Gastrocnemius medialis (tissue), 4 donors: ENCODE measurements at regions not wholly inside any gene's neighbourhood (a gene's known extent, or its start where the extent isn't known, plus 50 kb on each side); places are given as distances from the start of the nearest gene placed in this dataset.

Experiments used
- ATAC-seq, 2 donors: fragments of 150-250 bp; one replicate each; pipeline ENCODE4 v1.9.1; 2016
- DNase-seq, 2 donors: peaks; one replicate each; pipeline ENCODE4 v3.0.0-alpha.2; 2019
- H3K27ac ChIP-seq, 4 donors: fragments of 200-600 bp; sonication (generic); 1 replicate in 1 of 4; 2 replicates in 3 of 4; pipeline ENCODE4 v1.5.1; 2016 to 2018; ENCODE audit warnings: mild to moderate bottlenecking in 2 of 4, moderate library complexity in 1 of 4
- H3K27me3 ChIP-seq, 3 donors: fragments of 200-600 bp; sonication (generic) in 2 of 3; 1 replicate in 1 of 3; 2 replicates in 2 of 3; pipeline versions ENCODE4 v1.5.1 to v1.6.0; 2016 to 2019; ENCODE audit warnings: mild to moderate bottlenecking in 1 of 3, moderate library complexity in 1 of 3
- H3K36me3 ChIP-seq, 2 donors: fragments of 200-600 bp; sonication (generic) in 1 of 2; one replicate each; pipeline ENCODE4 v1.5.1; 2017 to 2018
- H3K4me1 ChIP-seq, 2 donors: fragments of 200-600 bp; sonication (generic) in 1 of 2; one replicate each; pipeline ENCODE4 v1.5.1; 2016 to 2017; ENCODE audit warnings: mild to moderate bottlenecking in 2 of 2
- H3K4me3 ChIP-seq, 4 donors: fragments of 200-600 bp; sonication (generic) in 3 of 4; 1 replicate in 1 of 4; 2 replicates in 3 of 4; pipeline ENCODE4 v1.5.1; 2016 to 2019; ENCODE audit warnings: mild to moderate bottlenecking in 2 of 4
- H3K9me3 ChIP-seq, 3 donors: fragments of 200-600 bp; sonication (generic) in 2 of 3; 1 replicate in 1 of 3; 2 replicates in 2 of 3; pipeline ENCODE4 v1.5.1; 2016 to 2019
- CTCF ChIP-seq, 5 experiments: fragments of 450-650 bp in 3 of 5; fragments of 200-600 bp in 2 of 5; sonication (generic) in 2 of 5; IDR thresholded peaks in 4 of 5; conservative IDR thresholded peaks in 1 of 5; 1 replicate in 4 of 5; 2 replicates in 1 of 5; pipeline ENCODE4 v1.5.1; 2016 to 2019; ENCODE audit warnings: antibody characterized with exemption in 5 of 5, mild to moderate bottlenecking in 3 of 5, moderate library complexity in 3 of 5
- POLR2A ChIP-seq, 2 donors: fragments of 450-650 bp; IDR thresholded peaks; one replicate each; pipeline ENCODE4 v1.6.1; 2017; ENCODE audit warnings: antibody characterized with exemption in 2 of 2, mild to moderate bottlenecking in 2 of 2, moderate library complexity in 2 of 2
- in situ Hi-C, 4 donors: fragments of 200-750 bp; cut with MboI; loops; one replicate each; pipeline versions ENCODE4 v1.15.0 to v1.8.0; 2017; ENCODE audit warnings: low sequenced_read_pairs in 4 of 4
- intact Hi-C: fragments of 100-400 bp; cut with DNase I; formaldehyde crosslinking; loops from one replicate; pipeline ENCODE4 v1.15.1; 2023; ENCODE audit warnings: low total_unique reads

GRCh38 chr3:159859424-159859823, 129.2 kb upstream of the IL12A start:
- no peaks in the 10 kb centered on the region for H3K9me3 ChIP-seq
- TF ChIP-seq POLR2A (IDR thresholded peaks at IDR 0.05) (no peak), CTCF (IDR thresholded peaks at IDR 0.05 in 4 of 5, conservative IDR thresholded peaks at IDR 0.05 in 1 of 5) (no peak)
- DNase-seq (no peak), ATAC-seq (no peak)
- H3K4me3 ChIP-seq: peak overlapping the region in 1 of 4 donors; percentile 10
- peak overlapping the region; percentile 86 to 97 (median 92) for H3K27ac ChIP-seq
- H3K27me3 ChIP-seq: no peaks in the 10 kb centered on the region
- H3K36me3 ChIP-seq: no peaks in the 10 kb centered on the region
- H3K4me1 ChIP-seq: peaks cover 94% of the 10 kb centered on the region in 2 donors
- intact Hi-C loops: loop anchor here (2.0 to 10.0 kb wide), 5 partner anchors 13 to 1015 kb away; partner anchors contain the start of genes KPNA4 and PPM1L
- in situ Hi-C loops: no loop called here

GRCh38 chr3:159859836-159860235, 128.8 kb upstream of the IL12A start:
- H3K27me3 ChIP-seq: no peaks in the 10 kb centered on the region
- DNase-seq (no peak), ATAC-seq (no peak)
- no peak for TF ChIP-seq POLR2A (IDR thresholded peaks at IDR 0.05)
- TF ChIP-seq CTCF (IDR thresholded peaks at IDR 0.05 in 4 of 5, conservative IDR thresholded peaks at IDR 0.05 in 1 of 5): no peak
- H3K4me3 ChIP-seq: peak overlapping the region in 1 of 4 donors; percentile 10
- no peaks in the 10 kb centered on the region for H3K9me3 ChIP-seq
- in situ Hi-C loops (no loop called here), intact Hi-C loops (loop anchor here (2.0 to 10.0 kb wide), 5 partner anchors 13 to 1015 kb away; partner anchors contain the start of genes KPNA4 and PPM1L)
- H3K36me3 ChIP-seq: no peaks in the 10 kb centered on the region
- H3K4me1 ChIP-seq: peaks cover 97 to 98% of the 10 kb centered on the region in 2 donors
- H3K27ac ChIP-seq: peak overlapping the region; percentile 86 to 97 (median 92)

- intact Hi-C loops (no loop called here), in situ Hi-C loops (no loop called here)
- peak overlapping the region in 1 of 4 donors; percentile 10 for H3K4me3 ChIP-seq
- H3K36me3 ChIP-seq: no peaks in the 10 kb centered on the region
- H3K27me3 ChIP-seq: no peaks in the 10 kb centered on the region
- peak overlapping the region; percentile 86 to 97 (median 92) for H3K27ac ChIP-seq
- peaks cover 99 to 100% of the 10 kb centered on the region in 2 donors for H3K4me1 ChIP-seq
- no peaks in the 10 kb centered on the region for H3K9me3 ChIP-seq
- TF ChIP-seq CTCF (IDR thresholded peaks at IDR 0.05 in 4 of 5, conservative IDR thresholded peaks at IDR 0.05 in 1 of 5): no peak
- TF ChIP-seq POLR2A (IDR thresholded peaks at IDR 0.05): no peak
- DNase-seq: no peak
- no peak for ATAC-seq
These were observed 128.1 kb upstream of the IL12A start for GRCh38 chr3:159860269-159861116.

GRCh38 chr3:159861369-159861987, 127.2 kb upstream of the IL12A start:
- ATAC-seq (no peak), DNase-seq (no peak)
- Histone ChIP-seq H3K9me3 (no peaks in the 10 kb centered on the region), H3K4me1 (peaks cover 99 to 100% of the 10 kb centered on the region in 2 donors), H3K4me3 (no peak overlapping the region), H3K27ac (peak overlapping the region; percentile 86 to 97 (median 92)), H3K27me3 (no peaks in the 10 kb centered on the region), H3K36me3 (peaks cover 0 to under 1% of the 10 kb centered on the region in 2 donors)
- in situ Hi-C loops: no loop called here
- no peak for TF ChIP-seq POLR2A (IDR thresholded peaks at IDR 0.05)
- no peak for TF ChIP-seq CTCF (IDR thresholded peaks at IDR 0.05 in 4 of 5, conservative IDR thresholded peaks at IDR 0.05 in 1 of 5)
- intact Hi-C loops: no loop called here
